ENCODE measurements at regions not wholly inside any gene's neighbourhood (a gene's known extent, or its start where the extent isn't known, plus 50 kb on each side); places are given as distances from the start of the nearest gene placed in this dataset.

GRCh38 chr5:2255915-2256690, 373.4 kb upstream of the IRX4 start:
- in situ Hi-C loops (cut with MboI; ENCODE audit: low sequenced_read_pairs) = no loop called here

- in situ Hi-C loops (cut with MboI; ENCODE audit: low sequenced_read_pairs) = no loop called here
Measured at GRCh38 chr5:2254880-2255750, 372.4 kb upstream of the IRX4 start.

GRCh38 chr5:2254406-2254805, 371.7 kb upstream of the IRX4 start:
- in situ Hi-C loops (cut with MboI; ENCODE audit: low sequenced_read_pairs) = no loop called here

GRCh38 chr5:2253040-2253975, 370.6 kb upstream of the IRX4 start:
- in situ Hi-C loops (cut with MboI; ENCODE audit: low sequenced_read_pairs) = no loop called here

DNA sequence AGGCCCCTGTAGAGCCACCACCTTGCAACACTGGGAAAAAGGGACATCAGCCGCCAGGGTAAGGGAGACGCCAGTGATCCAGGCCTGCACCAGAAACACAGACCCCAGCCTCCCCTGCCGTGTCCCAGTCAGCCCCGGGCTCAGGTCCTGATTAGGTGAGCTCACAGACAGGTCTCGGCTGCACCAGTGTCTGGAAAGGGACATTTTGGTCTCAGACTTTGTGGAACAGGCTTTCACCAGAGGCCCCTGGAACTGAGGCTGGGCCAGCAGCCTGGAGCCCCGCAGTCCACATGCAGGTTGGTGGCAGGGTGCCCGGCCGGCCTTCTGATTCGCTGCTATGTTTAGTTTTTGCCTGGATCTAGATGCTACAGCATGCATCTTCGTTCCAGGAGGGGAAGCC, 369.0 kb upstream of the IRX4 start:
- in situ Hi-C loops (cut with MboI; ENCODE audit: low sequenced_read_pairs) = no loop called here

GRCh38 chr5:2251298-2251697, 368.6 kb upstream of the IRX4 start:
- in situ Hi-C loops (cut with MboI; ENCODE audit: low sequenced_read_pairs) = no loop called here

DNA sequence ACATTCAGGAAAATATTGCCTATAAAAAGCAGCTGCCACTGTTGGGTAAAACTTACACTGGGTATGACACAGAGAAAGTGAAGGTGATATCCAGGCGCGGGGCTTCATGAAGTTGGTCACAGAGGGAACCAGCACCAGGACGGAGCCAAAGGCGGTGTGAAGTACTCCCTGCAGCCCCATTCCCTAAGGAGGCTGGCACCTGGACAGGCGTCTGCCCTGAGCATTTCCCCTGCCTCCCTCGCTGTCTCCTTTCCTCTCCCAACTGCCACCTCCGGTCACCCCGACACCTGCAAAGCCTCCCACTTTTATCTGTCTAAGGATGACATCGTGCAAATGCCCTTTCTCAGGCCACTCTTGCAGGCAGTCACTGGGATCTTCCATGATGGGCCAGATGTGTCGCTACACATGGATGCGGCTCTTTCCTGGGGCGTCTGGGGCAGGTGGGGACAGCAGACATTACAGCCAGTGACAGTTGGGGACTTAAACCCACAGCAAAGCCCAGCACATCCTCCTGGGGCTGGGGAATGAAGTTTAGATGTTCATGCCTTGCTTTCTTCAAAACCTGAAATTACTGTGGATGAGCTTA, 367.7 kb upstream of the IRX4 start:
- in situ Hi-C loops (cut with MboI; ENCODE audit: low sequenced_read_pairs) = no loop called here

GRCh38 chr5:2249442-2249841, 366.7 kb upstream of the IRX4 start:
- in situ Hi-C loops (cut with MboI; ENCODE audit: low sequenced_read_pairs) = no loop called here

- in situ Hi-C loops (cut with MboI; ENCODE audit: low sequenced_read_pairs) = no loop called here
Measured at GRCh38 chr5:2249026-2249425, 366.3 kb upstream of the IRX4 start.

DNA sequence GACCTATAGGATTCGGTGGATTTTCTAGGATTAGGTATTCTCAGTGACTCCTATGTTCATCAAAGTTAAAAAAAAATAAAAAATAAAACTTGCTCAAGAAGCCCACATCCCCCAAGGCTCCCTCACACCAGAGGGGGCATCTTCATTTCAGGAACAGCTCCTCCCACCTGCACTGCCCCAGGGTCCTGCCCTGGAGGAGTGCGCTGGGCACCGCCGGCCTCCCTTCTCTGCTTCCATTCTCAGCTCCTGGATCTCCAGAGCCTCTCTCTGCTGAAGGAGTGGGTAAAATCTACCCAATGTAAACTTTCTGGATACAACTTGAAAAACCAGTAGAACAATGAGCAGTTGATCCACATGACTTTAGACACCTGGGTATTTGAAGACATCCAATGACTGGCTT, 359.8 kb upstream of the IRX4 start:
- in situ Hi-C loops (cut with MboI; ENCODE audit: low sequenced_read_pairs) = no loop called here

GRCh38 chr5:2241842-2242241, 359.1 kb upstream of the IRX4 start:
- in situ Hi-C loops (cut with MboI; ENCODE audit: low sequenced_read_pairs) = no loop called here

DNA sequence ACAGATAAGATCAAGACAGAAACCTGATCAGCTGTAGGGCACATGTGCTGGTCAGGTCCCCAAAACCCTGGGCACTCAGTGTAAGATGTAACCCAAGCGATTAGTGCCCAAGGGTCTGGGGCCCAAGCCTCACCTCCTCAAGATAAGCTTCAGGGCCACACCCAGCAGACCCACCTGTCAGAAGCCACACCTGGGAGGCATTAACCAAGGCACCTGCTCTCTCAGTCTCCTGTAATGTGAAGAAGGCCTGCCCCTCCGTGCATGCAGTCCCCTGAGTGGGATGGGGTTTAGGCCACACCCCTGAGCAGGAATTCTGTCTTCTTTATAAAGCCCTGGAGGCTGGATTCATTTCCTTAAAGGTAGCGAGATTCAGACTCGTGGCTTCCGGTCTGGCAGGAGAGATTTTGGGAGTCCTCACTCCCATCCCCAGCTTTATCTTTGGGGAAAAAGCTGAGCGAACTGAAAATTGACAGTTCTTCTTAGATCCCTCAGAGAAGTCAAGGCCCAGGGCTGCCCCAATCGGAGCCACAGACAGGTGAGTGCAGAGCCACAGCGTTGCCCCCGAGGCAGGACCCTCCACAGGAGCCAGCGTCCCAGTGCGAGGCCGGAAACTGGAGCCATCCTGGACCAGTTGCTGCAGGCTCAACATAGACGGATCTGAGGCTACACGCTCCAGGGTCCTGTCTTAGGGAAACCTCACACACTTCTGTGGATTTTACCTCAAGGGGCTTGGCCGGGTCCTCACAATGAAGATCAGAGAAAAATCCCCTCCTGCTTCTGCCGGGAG, 357.6 kb upstream of the IRX4 start:
- in situ Hi-C loops (cut with MboI; ENCODE audit: low sequenced_read_pairs) = no loop called here

DNA sequence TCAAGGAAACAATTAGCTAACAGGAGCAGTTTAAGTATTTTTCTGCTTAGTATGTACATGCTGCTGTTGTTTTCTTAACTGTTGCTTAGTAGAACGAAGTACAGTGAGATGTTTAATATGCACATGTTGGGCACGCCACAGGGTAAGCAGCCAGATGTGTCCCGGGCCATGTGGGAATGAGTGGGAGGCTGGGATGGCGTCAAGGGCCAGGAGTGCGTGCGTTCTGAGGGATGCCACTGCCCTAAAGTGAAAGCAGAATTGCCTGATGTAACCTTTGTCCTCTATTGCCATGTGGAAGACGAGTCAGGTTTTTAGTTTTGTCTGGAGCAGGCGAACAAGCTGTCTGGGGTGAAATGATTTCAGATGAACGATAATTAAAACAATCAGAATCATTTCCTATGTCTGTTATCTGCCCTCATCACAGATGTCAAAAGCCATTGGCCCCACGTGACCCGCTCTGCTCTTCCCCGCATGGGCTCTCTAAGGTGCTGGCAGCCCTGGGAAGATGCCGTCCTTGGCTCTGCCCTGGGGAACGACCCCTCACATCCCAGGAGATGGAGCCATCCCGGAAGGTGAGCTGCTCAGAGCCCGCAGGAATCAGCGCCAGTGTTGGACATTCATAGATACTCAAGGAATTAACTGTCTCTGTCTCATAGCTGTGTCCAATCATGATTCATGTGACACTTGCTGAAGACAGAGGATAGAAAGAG, 356.6 kb upstream of the IRX4 start:
- in situ Hi-C loops (cut with MboI; ENCODE audit: low sequenced_read_pairs) = no loop called here

GRCh38 chr5:2238732-2239131, 356.0 kb upstream of the IRX4 start:
- in situ Hi-C loops (cut with MboI; ENCODE audit: low sequenced_read_pairs) = no loop called here

DNA sequence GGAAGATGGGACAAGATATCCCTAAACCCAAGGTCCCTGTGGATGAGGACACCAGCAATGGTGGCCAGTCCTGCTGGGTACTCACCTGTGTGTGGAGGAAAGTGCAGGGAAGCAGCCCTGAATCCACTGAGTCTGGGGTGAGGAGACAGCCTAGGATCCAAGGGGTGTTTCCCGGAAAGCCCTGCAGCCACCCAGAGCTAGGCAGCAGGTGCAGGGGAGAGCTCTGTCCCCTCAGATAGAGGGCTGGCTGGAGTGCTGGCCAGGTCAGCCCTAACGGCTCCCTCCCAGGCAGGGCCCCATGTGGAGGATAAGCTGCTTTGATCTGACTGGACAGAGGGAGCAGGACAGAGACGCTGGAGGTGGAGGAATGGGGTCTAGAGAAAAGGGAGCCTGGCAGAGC, 344.7 kb upstream of the IRX4 start:
- in situ Hi-C loops (cut with MboI; ENCODE audit: low sequenced_read_pairs) = no loop called here

GRCh38 chr5:2224689-2225088, 342.0 kb upstream of the IRX4 start:
- in situ Hi-C loops (cut with MboI; ENCODE audit: low sequenced_read_pairs) = no loop called here

DNA sequence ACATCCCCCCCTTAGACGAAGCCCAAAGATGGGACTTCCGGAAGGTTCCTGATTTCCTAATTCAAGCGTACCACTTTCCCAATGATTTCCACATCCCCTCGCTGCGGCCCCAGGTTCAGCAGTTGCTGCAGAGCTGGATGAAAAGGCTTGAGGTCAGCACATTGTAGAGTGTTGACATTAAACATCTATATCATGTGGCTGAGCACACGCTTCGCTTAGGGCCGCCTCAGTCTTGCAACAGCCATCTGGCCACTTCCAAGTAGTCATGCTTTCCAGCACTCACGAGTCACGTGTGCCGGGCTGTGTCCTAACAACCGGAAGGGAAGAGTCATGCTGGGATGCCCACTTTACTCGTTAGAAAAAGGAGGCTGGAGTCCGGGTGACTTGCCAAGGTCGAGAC, 340.6 kb upstream of the IRX4 start:
- in situ Hi-C loops (cut with MboI; ENCODE audit: low sequenced_read_pairs) = no loop called here

DNA sequence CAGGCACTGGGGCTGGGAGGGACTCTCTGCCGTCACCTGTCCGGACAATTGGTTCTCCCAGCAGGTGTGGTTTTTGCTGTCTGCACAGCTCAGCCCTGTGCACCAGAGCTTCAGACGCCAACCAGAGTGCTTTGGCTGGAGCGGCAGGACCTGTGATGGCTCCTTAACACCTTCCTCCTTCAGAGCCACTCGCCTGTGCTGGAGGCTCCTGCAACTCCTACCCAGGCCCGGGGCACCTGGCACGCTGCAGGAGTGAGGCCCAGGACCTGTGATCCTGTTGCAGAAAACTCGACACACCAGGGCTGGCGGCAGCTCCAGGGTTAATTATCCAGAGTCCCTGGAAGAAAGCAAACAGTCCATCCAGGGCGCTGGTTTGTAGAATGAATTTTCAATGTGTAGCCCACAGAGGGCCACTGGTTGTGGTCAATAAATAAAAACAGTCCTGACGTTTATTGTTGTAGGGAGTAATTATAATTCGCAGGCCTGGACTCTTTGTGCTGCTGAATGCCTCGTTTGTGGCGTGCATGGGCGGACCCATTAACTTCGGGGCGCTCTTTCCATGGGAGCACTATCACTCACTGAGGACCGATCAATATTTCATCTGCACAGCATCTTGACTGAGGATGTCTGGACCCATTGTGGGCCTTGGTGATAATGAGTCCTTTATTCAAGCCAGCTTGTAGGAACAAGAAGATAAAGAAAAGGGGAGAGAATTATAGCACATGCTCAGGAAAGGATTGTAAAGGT, 339.7 kb upstream of the IRX4 start:
- in situ Hi-C loops (cut with MboI; ENCODE audit: low sequenced_read_pairs) = no loop called here

DNA sequence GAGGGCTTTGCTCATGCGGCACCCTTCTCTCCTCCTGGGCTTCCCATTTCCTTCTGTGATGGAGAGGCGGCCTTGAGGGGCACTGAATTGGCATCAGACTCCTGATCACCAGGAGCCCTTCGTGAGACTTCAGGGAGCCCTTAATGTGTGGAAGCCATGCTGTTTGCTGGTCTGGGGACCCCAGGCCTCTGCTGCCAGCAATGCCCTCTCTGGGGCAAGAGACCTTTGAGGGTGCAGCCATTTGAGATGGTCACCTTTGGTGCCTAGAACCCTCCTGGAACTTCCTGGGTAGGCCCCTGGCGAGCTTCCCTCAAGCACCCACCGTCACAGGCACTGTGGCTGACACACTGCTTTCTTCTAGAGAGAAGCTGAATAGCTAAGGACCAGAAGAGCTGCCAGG, 338.7 kb upstream of the IRX4 start:
- in situ Hi-C loops (cut with MboI; ENCODE audit: low sequenced_read_pairs) = no loop called here

All from HL-60/S4 (cell line).